Naive thymus-derived CD8-positive, alpha-beta T cell (primary cell): ENCODE measurements at regions not wholly inside any gene's neighbourhood (a gene's known extent, or its start where the extent isn't known, plus 50 kb on each side); places are given as distances from the start of the nearest gene placed in this dataset.

Experiments used
- ATAC-seq, 2 donors: fragments of 150-1000 bp; cut with Tn5 transposase in 1 of 2; sonication (Bioruptor Pico), chemical (Tn5 transposase) in 1 of 2; 1 replicate in 1 of 2; 2 replicates in 1 of 2; pipeline ENCODE4 v1.10.0; 2021; ENCODE audit warnings: mild to moderate bottlenecking in 2 of 2, moderate library complexity in 2 of 2
- POLR2A ChIA-PET: fragments of 350-600 bp; sonication (Branson Sonifier 250); formaldehyde crosslinking; loops from one replicate; lab custom pipeline; 2021; ENCODE audit warnings: antibody characterized with exemption; lab: Charles Lee
- DNase-seq, 10 donors: peaks; one replicate each; pipeline versions ENCODE4 v3.0.0 to v3.0.0-alpha.2; 2020 to 2022
- H3K27ac Mint-ChIP-seq, 10 donors: one replicate each; pipeline ENCODE4 v1.8.0; 2020 to 2022; ENCODE audit warnings: mild to moderate bottlenecking in 10 of 10, mixed read lengths in 10 of 10, moderate library complexity in 4 of 10, inconsistent platforms in 1 of 10
- H3K27me3 Mint-ChIP-seq, 5 donors: one replicate each; pipeline ENCODE4 v1.8.0; 2021 to 2022; ENCODE audit warnings: mixed read lengths in 5 of 5
- H3K36me3 Mint-ChIP-seq, 3 donors: one replicate each; pipeline ENCODE4 v1.8.0; 2020 to 2022; ENCODE audit warnings: mixed read lengths in 3 of 3, mild to moderate bottlenecking in 2 of 3, inconsistent platforms in 1 of 3
- H3K4me1 Mint-ChIP-seq, 4 donors: one replicate each; pipeline ENCODE4 v1.8.0; 2021 to 2022; ENCODE audit warnings: mixed read lengths in 4 of 4
- H3K4me3 Mint-ChIP-seq, 10 donors: one replicate each; pipeline ENCODE4 v1.8.0; 2020 to 2022; ENCODE audit warnings: mild to moderate bottlenecking in 10 of 10, mixed read lengths in 10 of 10, moderate library complexity in 6 of 10, inconsistent platforms in 1 of 10
- H3K9me3 Mint-ChIP-seq, 9 donors: one replicate each; pipeline ENCODE4 v1.8.0; 2020 to 2022; ENCODE audit warnings: mixed read lengths in 9 of 9, mild to moderate bottlenecking in 3 of 9, inconsistent platforms in 1 of 9, moderate library complexity in 1 of 9

DNA sequence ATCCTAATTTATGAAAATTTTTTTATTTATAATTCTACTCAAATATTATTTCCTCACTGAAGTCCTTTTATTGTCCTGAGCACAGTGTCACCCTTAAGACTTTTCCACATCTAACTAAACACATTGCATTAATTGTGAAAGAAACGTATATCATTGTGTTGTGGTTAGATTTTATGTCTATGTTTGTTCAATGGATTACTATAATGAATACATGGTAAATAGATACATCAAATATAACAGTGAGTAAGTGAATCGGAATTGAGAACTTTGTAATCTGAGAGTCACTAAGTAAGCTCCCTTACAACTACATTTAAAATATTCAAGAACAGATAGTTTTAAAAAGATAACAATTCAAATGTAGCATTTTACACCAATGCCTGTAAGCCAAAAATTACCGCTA, 417.6 kb upstream of the PCDH20 start:
- Mint-ChIP-seq H3K27ac (no peak overlapping the region), H3K4me3 (no peak overlapping the region), H3K36me3 (no peaks in the 10 kb centered on the region), H3K27me3 (no peaks in the 10 kb centered on the region), H3K9me3 (peaks cover 1 to 24% (median 10%) of the 10 kb centered on the region in 9 donors), H3K4me1 (no peaks in the 10 kb centered on the region)
- POLR2A ChIA-PET, result no interaction called here
- DNase-seq, result no peak
- no peak for ATAC-seq

DNA sequence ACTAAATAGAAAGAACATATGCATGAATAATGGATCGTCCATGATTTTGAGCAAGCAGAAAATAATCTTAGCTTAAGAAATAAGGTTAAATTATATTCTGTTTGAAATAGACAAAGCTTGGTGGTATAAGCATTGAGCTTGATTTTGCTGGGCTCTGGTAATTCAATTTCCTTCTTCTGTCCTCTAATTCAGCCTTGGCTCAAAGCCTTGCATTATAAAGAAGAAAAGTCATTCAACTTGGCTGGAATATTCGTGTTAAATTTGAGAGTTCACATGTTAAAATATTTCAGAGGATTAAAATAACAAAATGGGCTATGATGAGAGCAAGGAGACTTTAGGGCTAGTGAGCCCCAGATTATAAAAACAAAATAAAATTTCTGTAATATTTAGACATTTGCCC, 415.4 kb upstream of the PCDH20 start:
- H3K27ac Mint-ChIP-seq, result no peak overlapping the region
- H3K27me3 Mint-ChIP-seq, result no peaks in the 10 kb centered on the region
- ATAC-seq, result no peak
- H3K9me3 Mint-ChIP-seq, result peaks cover 2 to 20% (median 9%) of the 10 kb centered on the region in 9 donors
- DNase-seq, result no peak
- POLR2A ChIA-PET, result no interaction called here
- no peaks in the 10 kb centered on the region for H3K36me3 Mint-ChIP-seq
- no peak overlapping the region for H3K4me3 Mint-ChIP-seq
- H3K4me1 Mint-ChIP-seq, result no peaks in the 10 kb centered on the region

DNA sequence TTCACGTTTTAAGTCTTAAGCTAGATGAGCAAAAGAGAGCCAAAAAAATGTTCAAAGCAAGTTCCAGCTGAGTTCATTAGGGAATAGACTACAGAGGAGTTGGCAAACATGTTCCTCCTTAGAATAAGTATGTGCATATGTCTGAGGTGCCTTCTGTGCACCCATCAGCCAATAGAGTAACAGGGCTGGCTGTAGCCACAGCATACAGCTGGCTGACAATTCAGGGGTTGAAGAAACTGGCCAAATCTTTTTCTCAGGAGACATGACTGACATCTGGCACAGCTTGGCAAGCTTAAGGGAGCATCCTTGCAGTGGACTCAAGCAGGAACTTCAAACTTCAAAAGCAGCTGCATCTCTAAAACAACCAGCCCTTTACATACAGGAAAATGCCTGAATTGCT, 414.8 kb upstream of the PCDH20 start:
- Mint-ChIP-seq H3K27me3 (no peaks in the 10 kb centered on the region), H3K36me3 (no peaks in the 10 kb centered on the region), H3K4me3 (no peak overlapping the region), H3K4me1 (no peaks in the 10 kb centered on the region), H3K9me3 (peaks cover 0 to 15% (median 9%) of the 10 kb centered on the region in 9 donors), H3K27ac (no peak overlapping the region)
- no peak for ATAC-seq
- DNase-seq, result no peak
- POLR2A ChIA-PET, result no interaction called here

DNA sequence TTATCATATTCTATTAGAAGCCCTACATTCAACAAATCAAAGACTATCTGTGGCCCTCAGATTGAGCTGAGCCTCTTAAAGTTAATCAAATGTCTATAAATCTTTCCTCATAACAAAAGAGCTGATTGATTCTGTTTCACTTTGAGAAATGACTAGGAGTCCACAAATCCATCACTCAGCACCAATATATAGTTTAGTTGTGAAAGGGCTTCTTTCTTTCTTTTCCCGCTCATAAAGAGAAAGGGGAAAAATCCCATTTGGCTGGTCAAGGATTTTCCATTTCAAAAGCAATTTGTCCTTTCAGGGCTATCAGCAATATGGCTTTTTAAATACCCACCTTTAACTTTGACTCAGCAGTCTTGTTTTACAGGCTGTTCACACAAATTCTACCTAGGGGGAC, 408.5 kb upstream of the PCDH20 start:
- DNase-seq (no peak), ATAC-seq (no peak)
- Mint-ChIP-seq H3K9me3 (peaks cover 2 to 26% (median 13%) of the 10 kb centered on the region in 9 donors), H3K27ac (no peak overlapping the region), H3K4me3 (no peak overlapping the region), H3K27me3 (no peaks in the 10 kb centered on the region), H3K36me3 (no peaks in the 10 kb centered on the region), H3K4me1 (no peaks in the 10 kb centered on the region)
- POLR2A ChIA-PET, result no interaction called here

DNA sequence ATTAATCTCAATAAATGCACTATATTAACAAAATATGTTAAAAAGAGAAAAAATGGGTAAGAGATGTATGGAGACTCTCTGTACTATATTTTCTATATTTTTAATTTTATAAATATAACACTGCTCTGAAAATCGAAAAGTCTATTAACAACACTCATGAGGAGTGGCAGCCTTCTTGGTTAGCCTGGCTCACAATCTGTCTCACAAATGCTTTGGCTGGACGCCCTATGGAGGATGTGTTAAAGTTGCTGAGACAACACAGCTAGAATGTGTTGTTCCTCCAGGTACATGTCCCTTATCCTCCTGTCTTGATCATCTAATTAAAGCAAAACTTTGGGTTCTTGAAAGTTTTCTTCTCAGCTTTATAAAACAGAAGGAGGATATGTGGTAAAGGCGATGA, 396.6 kb upstream of the PCDH20 start:
- H3K36me3 Mint-ChIP-seq, result peaks cover 0 to 7% (median 0%) of the 10 kb centered on the region in 3 donors
- DNase-seq (no peak), ATAC-seq (no peak)
- no peak overlapping the region for H3K4me3 Mint-ChIP-seq
- peaks cover 7 to 31% (median 19%) of the 10 kb centered on the region in 9 donors for H3K9me3 Mint-ChIP-seq
- H3K27me3 Mint-ChIP-seq, result no peaks in the 10 kb centered on the region
- no peaks in the 10 kb centered on the region for H3K4me1 Mint-ChIP-seq
- H3K27ac Mint-ChIP-seq, result no peak overlapping the region
- POLR2A ChIA-PET, result no interaction called here

DNA sequence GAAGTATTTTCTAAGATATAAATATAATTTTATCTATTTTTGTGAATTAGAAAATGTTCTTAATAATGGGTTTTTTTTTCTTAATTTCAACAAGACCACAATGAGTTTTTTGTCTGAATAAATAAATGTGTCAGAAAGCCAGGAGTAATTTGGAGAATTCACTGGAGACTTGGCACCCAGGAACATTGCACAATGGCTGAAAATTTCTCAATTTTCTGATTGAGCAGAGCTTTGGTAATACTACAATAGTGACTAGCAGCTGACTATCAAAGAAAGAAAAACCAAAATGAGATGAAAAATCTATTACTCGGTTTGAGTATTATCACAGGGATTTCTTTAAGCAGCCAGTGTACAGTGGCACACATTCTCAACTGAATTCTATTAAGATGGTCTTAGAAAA, 394.4 kb upstream of the PCDH20 start:
- no peak overlapping the region for H3K4me3 Mint-ChIP-seq
- POLR2A ChIA-PET, result no interaction called here
- H3K9me3 Mint-ChIP-seq, result peaks cover 6 to 26% (median 18%) of the 10 kb centered on the region in 9 donors
- no peak for DNase-seq
- no peaks in the 10 kb centered on the region for H3K4me1 Mint-ChIP-seq
- H3K36me3 Mint-ChIP-seq, result peaks cover 0 to 7% (median 0%) of the 10 kb centered on the region in 3 donors
- no peak for ATAC-seq
- no peak overlapping the region for H3K27ac Mint-ChIP-seq
- no peaks in the 10 kb centered on the region for H3K27me3 Mint-ChIP-seq

DNA sequence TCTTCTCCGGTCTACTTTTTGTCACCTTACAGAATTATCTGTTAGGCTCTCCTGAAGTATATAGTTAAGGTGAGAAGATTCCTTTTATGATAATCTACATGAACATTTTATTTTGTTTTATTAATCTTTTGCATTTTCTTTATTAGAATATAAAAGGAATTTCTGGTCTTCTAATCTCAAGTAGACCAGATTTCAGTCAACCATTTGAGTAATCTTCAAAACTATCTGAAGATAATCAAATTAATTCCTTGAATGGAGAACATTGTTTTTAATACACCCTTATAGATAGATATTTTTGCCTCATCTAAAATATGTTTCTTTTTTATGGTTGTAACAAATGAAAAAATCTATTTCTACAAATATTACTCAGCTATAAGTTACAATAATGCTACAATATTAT, 381.7 kb upstream of the PCDH20 start:
- H3K27me3 Mint-ChIP-seq, result no peaks in the 10 kb centered on the region
- no peak overlapping the region for H3K27ac Mint-ChIP-seq
- no peaks in the 10 kb centered on the region for H3K36me3 Mint-ChIP-seq
- POLR2A ChIA-PET, result no interaction called here
- DNase-seq (no peak), ATAC-seq (no peak)
- peaks cover 4 to 22% (median 6%) of the 10 kb centered on the region in 9 donors for H3K9me3 Mint-ChIP-seq
- no peaks in the 10 kb centered on the region for H3K4me1 Mint-ChIP-seq
- no peak overlapping the region for H3K4me3 Mint-ChIP-seq

DNA sequence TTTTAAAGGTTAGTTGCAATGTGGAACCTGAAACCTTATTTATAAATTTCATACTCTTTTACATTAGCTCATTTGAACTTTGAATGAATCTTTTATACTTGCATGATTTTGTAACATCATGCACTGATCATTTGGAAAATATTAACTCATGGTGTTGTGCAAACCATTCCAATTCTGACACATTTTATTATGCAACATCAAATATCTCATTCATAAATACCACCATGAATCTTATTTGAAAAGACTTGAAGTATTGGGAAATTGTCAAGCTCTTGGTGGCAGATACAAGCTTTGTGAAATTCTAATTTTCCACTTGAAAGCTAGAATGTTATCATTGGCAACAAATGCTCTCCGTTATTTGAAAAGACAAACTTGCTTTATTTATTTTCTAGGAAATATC, 379.9 kb upstream of the PCDH20 start:
- POLR2A ChIA-PET, result no interaction called here
- Mint-ChIP-seq H3K9me3 (peaks cover 2 to 14% (median 6%) of the 10 kb centered on the region in 9 donors), H3K27me3 (no peaks in the 10 kb centered on the region), H3K27ac (no peak overlapping the region), H3K4me1 (no peaks in the 10 kb centered on the region), H3K4me3 (no peak overlapping the region), H3K36me3 (peaks cover 0 to 5% (median 0%) of the 10 kb centered on the region in 3 donors)
- no peak for DNase-seq
- no peak for ATAC-seq

DNA sequence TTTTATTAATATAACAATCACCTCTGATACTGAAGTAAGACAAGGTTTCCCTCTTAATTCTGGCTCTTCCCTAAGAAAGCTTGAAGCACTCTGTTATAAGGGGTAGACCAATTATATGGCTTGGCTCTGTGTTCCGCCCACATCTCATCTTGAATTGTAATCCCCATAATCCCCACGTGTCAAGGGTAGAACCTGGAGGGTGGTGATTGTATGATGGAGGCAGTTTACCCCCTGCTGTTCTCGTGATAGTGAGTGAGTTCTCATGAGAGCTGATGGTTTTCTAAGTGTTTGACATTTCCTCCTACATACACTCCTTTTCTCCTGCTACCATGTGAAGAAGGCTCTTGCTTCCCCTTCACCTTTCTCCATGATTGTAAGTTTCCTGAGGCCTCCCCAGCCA, 363.8 kb upstream of the PCDH20 start:
- Mint-ChIP-seq H3K27me3 (no peaks in the 10 kb centered on the region), H3K9me3 (peaks cover 1 to 29% (median 7%) of the 10 kb centered on the region in 9 donors), H3K27ac (no peak overlapping the region), H3K36me3 (no peaks in the 10 kb centered on the region), H3K4me3 (no peak overlapping the region), H3K4me1 (no peaks in the 10 kb centered on the region)
- no peak for DNase-seq
- POLR2A ChIA-PET, result no interaction called here
- no peak for ATAC-seq

DNA sequence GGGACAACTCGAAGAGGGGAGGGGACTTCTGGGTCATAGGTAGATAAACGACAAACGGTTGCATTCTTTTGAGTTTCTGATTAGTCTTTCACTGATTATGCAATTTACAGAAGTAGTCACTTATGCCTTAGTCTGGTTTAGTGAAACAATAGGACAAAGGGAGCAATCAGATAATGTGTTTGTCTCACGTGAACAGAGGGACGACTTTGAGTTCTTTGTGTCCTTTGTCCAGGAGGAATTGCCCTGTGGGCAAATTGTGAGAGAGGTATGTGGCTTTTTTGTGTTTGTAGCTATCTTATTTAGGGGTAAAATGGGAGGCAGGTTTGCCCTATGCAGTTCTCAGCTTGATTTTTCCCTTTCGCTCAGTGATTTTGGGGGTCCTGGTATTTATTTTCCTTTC, 362.9 kb upstream of the PCDH20 start:
- no peaks in the 10 kb centered on the region for H3K27me3 Mint-ChIP-seq
- peaks cover 1 to 29% (median 7%) of the 10 kb centered on the region in 9 donors for H3K9me3 Mint-ChIP-seq
- no peaks in the 10 kb centered on the region for H3K4me1 Mint-ChIP-seq
- H3K4me3 Mint-ChIP-seq, result no peak overlapping the region
- POLR2A ChIA-PET, result no interaction called here
- no peak for DNase-seq
- no peak for ATAC-seq
- no peak overlapping the region for H3K27ac Mint-ChIP-seq
- no peaks in the 10 kb centered on the region for H3K36me3 Mint-ChIP-seq

DNA sequence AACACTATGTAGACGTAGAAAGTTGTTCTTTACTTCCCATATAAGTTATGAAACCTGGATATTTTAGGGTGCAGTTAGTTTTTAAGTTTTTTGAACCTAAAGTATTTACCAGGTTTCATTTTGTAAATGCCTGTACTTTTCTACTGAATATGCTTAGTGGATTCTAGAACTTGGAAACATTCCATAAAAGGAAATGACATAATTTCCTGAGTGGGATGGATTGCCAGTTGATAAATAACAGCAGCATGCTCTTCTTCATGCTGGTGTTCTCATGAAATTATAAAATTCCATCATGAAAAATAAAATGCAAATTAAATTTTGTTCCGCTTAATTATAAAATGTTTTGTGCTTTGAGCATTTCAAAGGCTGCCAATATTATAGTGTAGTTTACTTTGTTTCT, 362.2 kb upstream of the PCDH20 start:
- no peaks in the 10 kb centered on the region for H3K4me1 Mint-ChIP-seq
- ATAC-seq, result no peak
- H3K27me3 Mint-ChIP-seq, result no peaks in the 10 kb centered on the region
- POLR2A ChIA-PET, result no interaction called here
- H3K27ac Mint-ChIP-seq, result no peak overlapping the region
- H3K36me3 Mint-ChIP-seq, result no peaks in the 10 kb centered on the region
- H3K4me3 Mint-ChIP-seq, result no peak overlapping the region
- no peak for DNase-seq
- peaks cover 1 to 23% (median 5%) of the 10 kb centered on the region in 9 donors for H3K9me3 Mint-ChIP-seq

DNA sequence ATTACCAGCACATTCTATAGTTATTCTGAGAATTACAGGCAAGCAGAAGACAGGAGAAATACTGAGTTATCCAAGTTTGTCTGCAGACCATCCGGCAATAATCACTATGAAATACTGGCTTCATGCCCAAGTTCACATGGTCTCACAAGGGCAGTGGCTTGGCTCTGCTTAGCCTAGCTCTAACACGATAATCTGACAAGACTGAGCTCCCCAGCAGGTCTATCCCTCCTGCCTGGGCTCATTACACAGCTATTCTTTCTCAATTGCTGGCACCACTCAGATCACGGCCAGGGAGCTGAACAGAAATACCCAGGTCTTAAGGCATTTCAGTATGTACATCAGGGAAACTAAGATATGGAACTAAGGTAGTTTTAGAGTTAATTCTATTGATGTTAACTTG, 361.6 kb upstream of the PCDH20 start:
- Mint-ChIP-seq H3K27ac (no peak overlapping the region), H3K27me3 (no peaks in the 10 kb centered on the region), H3K9me3 (peaks cover 0 to 17% (median 5%) of the 10 kb centered on the region in 9 donors), H3K4me3 (no peak overlapping the region), H3K4me1 (no peaks in the 10 kb centered on the region), H3K36me3 (no peaks in the 10 kb centered on the region)
- ATAC-seq, result no peak
- POLR2A ChIA-PET, result no interaction called here
- no peak for DNase-seq

DNA sequence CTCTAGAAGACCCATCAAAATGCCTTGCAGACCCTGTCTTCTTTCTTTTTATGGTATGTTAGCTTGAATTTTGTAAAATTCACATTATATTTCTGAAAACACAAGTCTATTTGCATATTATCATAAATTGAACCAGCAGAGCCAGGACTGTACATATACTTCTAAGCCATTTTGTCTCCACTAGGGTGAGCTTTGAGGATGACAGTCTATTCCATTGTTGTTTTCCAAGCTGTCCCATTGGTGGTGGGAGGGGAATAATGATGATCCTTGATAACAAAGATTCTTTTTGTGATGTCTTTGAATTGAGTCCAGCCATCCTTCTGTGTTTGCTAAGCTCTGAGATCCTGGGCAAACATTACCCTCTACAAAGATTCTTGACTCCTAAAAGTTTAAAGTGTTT, 359.3 kb upstream of the PCDH20 start:
- H3K4me1 Mint-ChIP-seq, result no peaks in the 10 kb centered on the region
- ATAC-seq (no peak), DNase-seq (no peak)
- POLR2A ChIA-PET, result no interaction called here
- H3K9me3 Mint-ChIP-seq, result peaks cover 0 to 12% (median 2%) of the 10 kb centered on the region in 9 donors
- no peaks in the 10 kb centered on the region for H3K27me3 Mint-ChIP-seq
- no peak overlapping the region for H3K27ac Mint-ChIP-seq
- H3K36me3 Mint-ChIP-seq, result no peaks in the 10 kb centered on the region
- no peak overlapping the region for H3K4me3 Mint-ChIP-seq

DNA sequence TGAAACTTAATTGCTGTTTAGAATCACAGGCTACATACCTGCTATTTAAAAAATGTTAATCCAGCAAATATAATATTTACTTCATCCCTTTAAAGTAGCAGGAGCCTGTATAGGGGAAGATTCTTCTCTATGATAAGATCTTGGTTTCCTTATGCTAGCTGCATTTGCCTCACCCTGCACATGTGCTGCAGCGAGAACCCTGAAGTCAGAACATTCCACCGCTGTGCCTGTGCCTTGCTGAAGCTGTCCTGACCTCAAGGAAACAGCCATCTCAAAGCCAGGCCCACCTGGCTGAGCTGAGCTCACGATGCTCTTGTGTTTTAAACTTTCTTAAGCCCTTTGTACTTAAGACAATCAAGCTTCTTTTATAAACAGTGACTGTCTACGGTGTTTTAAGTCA, 355.0 kb upstream of the PCDH20 start:
- no peaks in the 10 kb centered on the region for H3K4me1 Mint-ChIP-seq
- no peak overlapping the region for H3K27ac Mint-ChIP-seq
- H3K9me3 Mint-ChIP-seq, result peaks cover 0 to 12% (median 2%) of the 10 kb centered on the region in 9 donors
- no peaks in the 10 kb centered on the region for H3K36me3 Mint-ChIP-seq
- POLR2A ChIA-PET, result no interaction called here
- no peaks in the 10 kb centered on the region for H3K27me3 Mint-ChIP-seq
- DNase-seq, result no peak
- H3K4me3 Mint-ChIP-seq, result no peak overlapping the region
- ATAC-seq, result no peak
